ENCODE measurements at regions not wholly inside any gene's neighbourhood (a gene's known extent, or its start where the extent isn't known, plus 50 kb on each side); places are given as distances from the start of the nearest gene placed in this dataset.
"Not testable (repeated sequence)": the region's sequence is repeated elsewhere in the genome, so short reads cannot be mapped to it uniquely, and the experiment has no call there.

GRCh38 chr7:91620827-91621226, 259.7 kb downstream of the MTERF1 start (continued):
- no peak for TF ChIP-seq HMGXB4 (CRISPR knock-in tag; IDR thresholded peaks at IDR 0.05)
- no peak for TF ChIP-seq MLX (CRISPR knock-in tag; IDR thresholded peaks at IDR 0.05)
- no peak for TF ChIP-seq NR2C2 (CRISPR knock-in tag; IDR thresholded peaks at IDR 0.05)
- no peak for TF ChIP-seq MAX (CRISPR knock-in tag; IDR thresholded peaks at IDR 0.05)
- no peak for TF ChIP-seq ZNF138 (CRISPR knock-in tag; conservative IDR thresholded peaks at IDR 0.05)
- TF ChIP-seq GTF2I (CRISPR knock-in tag; conservative IDR thresholded peaks at IDR 0.05): no peak
- TF ChIP-seq IRF1 (CRISPR knock-in tag; IDR thresholded peaks at IDR 0.05): no peak
- no peak for TF ChIP-seq SP1 (CRISPR knock-in tag; conservative IDR thresholded peaks at IDR 0.05)
- no peak for TF ChIP-seq TEAD1 (CRISPR knock-in tag; IDR thresholded peaks at IDR 0.05)

- H3K27me3 Mint-ChIP-seq (ENCODE audit: low read depth); CTCF ChIA-PET; H3K9me3 Mint-ChIP-seq: not testable (repeated sequence)
These were observed 253.2 kb downstream of the MTERF1 start for GRCh38 chr7:91627324-91627723.

GRCh38 chr7:91628742-91629141, 251.8 kb downstream of the MTERF1 start:
- Mint-ChIP-seq H3K27ac (no peak overlapping the region), H3K9me3 (peaks cover 7% of the 10 kb centered on the region), H3K4me1 (peaks cover 2% of the 10 kb centered on the region), H3K36me3 (no peaks in the 10 kb centered on the region), H3K4me3 (no peak overlapping the region), H3K27me3 (ENCODE audit: low read depth) (no peaks in the 10 kb centered on the region)
- no peak for DNase-seq (ENCODE audit: low spot score)
- CTCF ChIA-PET: no interaction called here
- TF ChIP-seq SOX15 (CRISPR knock-in tag; IDR thresholded peaks at IDR 0.05): no peak
- TF ChIP-seq NR1H2 (CRISPR knock-in tag; IDR thresholded peaks at IDR 0.05): no peak
- TF ChIP-seq ZNF396 (CRISPR knock-in tag; IDR thresholded peaks at IDR 0.05; ENCODE audit: borderline replicate concordance): no peak
- no peak for TF ChIP-seq ZNF532 (CRISPR knock-in tag; IDR thresholded peaks at IDR 0.05; ENCODE audit: borderline replicate concordance)
- TF ChIP-seq FOXP4 (CRISPR knock-in tag; IDR thresholded peaks at IDR 0.05): no peak
- no peak for TF ChIP-seq RELA (CRISPR knock-in tag; IDR thresholded peaks at IDR 0.05; ENCODE audit: borderline replicate concordance)
- TF ChIP-seq ZNF425 (CRISPR knock-in tag; conservative IDR thresholded peaks at IDR 0.05): no peak
- TF ChIP-seq SP1 (CRISPR knock-in tag; conservative IDR thresholded peaks at IDR 0.05): no peak
- TF ChIP-seq NR3C1 (CRISPR knock-in tag; conservative IDR thresholded peaks at IDR 0.05; ENCODE audit: low read depth): no peak
- TF ChIP-seq IRF2 (CRISPR knock-in tag; IDR thresholded peaks at IDR 0.05; ENCODE audit: borderline replicate concordance, low read depth): no peak
- no peak for TF ChIP-seq ATF1 (CRISPR knock-in tag; IDR thresholded peaks at IDR 0.05)
- TF ChIP-seq ETV6 (CRISPR knock-in tag; IDR thresholded peaks at IDR 0.05): no peak
- POLR2A ChIA-PET: no interaction called here
- no peak for ATAC-seq

More at GRCh38 chr7:91627324-91627723, 253.2 kb downstream of the MTERF1 start:
- H3K4me3 Mint-ChIP-seq; ATAC-seq; DNase-seq (ENCODE audit: low spot score); H3K4me1 Mint-ChIP-seq; POLR2A ChIA-PET; H3K36me3 Mint-ChIP-seq; H3K27ac Mint-ChIP-seq: not testable (repeated sequence)
